Chondrocyte (in vitro differentiated cells): ENCODE measurements at regions not wholly inside any gene's neighbourhood (a gene's known extent, or its start where the extent isn't known, plus 50 kb on each side); places are given as distances from the start of the nearest gene placed in this dataset.

Experiments
- DNase-seq: peaks from one replicate; pipeline ENCODE4 v3.0.0; 2021; ENCODE audit warnings: mixed read lengths, low spot score
- H3K27ac Mint-ChIP-seq: one replicate; pipeline ENCODE4 v1.8.0; 2021; ENCODE audit warnings: mild to moderate bottlenecking, moderate library complexity, mixed read lengths; ENCODE audit not compliant: unreplicated experiment
- H3K27me3 Mint-ChIP-seq: 2 replicates; pipeline ENCODE4 v1.8.0; 2021; ENCODE audit warnings: low read depth, mixed read lengths
- H3K36me3 Mint-ChIP-seq: 2 replicates; pipeline ENCODE4 v1.8.0; 2021; ENCODE audit warnings: low read depth, mixed read lengths
- H3K4me1 Mint-ChIP-seq: 2 replicates; pipeline ENCODE4 v1.8.0; 2021; ENCODE audit warnings: low read depth, mild to moderate bottlenecking, mixed read lengths
- H3K4me3 Mint-ChIP-seq: one replicate; pipeline ENCODE4 v1.8.0; 2021; ENCODE audit warnings: mild to moderate bottlenecking, moderate library complexity, mixed read lengths; ENCODE audit not compliant: unreplicated experiment
- H3K9me3 Mint-ChIP-seq: 2 replicates; pipeline ENCODE4 v1.8.0; 2021; ENCODE audit warnings: low read depth, mixed read lengths
- TF ChIP-seq, protein P1 (sequence below): fragments of 200-600 bp; sonication (generic); IDR thresholded peaks from 2 replicates; pipeline ENCODE4 v1.5.0; 2021; ENCODE audit warnings: antibody characterized with exemption, mild to moderate bottlenecking, moderate library complexity

- Mint-ChIP-seq H3K4me1 (no peaks in the 10 kb centered on the region), H3K27ac (no peak overlapping the region)
- no peak for DNase-seq
These were observed 783.3 kb upstream of the API5 start for GRCh38 chr11:42528471-42528870.

GRCh38 chr11:42528911-42529310 is 782.9 kb upstream of the API5 start:
- DNase-seq = no peak
- H3K4me3 Mint-ChIP-seq = no peak overlapping the region

More at GRCh38 chr11:42528471-42528870, 783.3 kb upstream of the API5 start:
- Mint-ChIP-seq H3K36me3 (no peaks in the 10 kb centered on the region), H3K4me3 (no peak overlapping the region), H3K27me3 (peaks cover 8% of the 10 kb centered on the region), H3K9me3 (no peaks in the 10 kb centered on the region)
- TF ChIP-seq, protein P1, sequence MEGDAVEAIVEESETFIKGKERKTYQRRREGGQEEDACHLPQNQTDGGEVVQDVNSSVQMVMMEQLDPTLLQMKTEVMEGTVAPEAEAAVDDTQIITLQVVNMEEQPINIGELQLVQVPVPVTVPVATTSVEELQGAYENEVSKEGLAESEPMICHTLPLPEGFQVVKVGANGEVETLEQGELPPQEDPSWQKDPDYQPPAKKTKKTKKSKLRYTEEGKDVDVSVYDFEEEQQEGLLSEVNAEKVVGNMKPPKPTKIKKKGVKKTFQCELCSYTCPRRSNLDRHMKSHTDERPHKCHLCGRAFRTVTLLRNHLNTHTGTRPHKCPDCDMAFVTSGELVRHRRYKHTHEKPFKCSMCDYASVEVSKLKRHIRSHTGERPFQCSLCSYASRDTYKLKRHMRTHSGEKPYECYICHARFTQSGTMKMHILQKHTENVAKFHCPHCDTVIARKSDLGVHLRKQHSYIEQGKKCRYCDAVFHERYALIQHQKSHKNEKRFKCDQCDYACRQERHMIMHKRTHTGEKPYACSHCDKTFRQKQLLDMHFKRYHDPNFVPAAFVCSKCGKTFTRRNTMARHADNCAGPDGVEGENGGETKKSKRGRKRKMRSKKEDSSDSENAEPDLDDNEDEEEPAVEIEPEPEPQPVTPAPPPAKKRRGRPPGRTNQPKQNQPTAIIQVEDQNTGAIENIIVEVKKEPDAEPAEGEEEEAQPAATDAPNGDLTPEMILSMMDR = no peak

GRCh38 chr11:42536611-42537360 is 775.0 kb upstream of the API5 start:
- DNase-seq = no peak
- H3K36me3 Mint-ChIP-seq = no peaks in the 10 kb centered on the region
- TF ChIP-seq, protein P1 = no peak
- peaks cover 7% of the 10 kb centered on the region for H3K9me3 Mint-ChIP-seq
- H3K27me3 Mint-ChIP-seq = no peaks in the 10 kb centered on the region
- no peak overlapping the region for H3K4me3 Mint-ChIP-seq
- no peaks in the 10 kb centered on the region for H3K4me1 Mint-ChIP-seq
- H3K27ac Mint-ChIP-seq = no peak overlapping the region

More at GRCh38 chr11:42528911-42529310, 782.9 kb upstream of the API5 start:
- no peaks in the 10 kb centered on the region for H3K36me3 Mint-ChIP-seq
- H3K9me3 Mint-ChIP-seq = no peaks in the 10 kb centered on the region
- H3K27ac Mint-ChIP-seq = no peak overlapping the region
- no peaks in the 10 kb centered on the region for H3K4me1 Mint-ChIP-seq
- peaks cover 8% of the 10 kb centered on the region for H3K27me3 Mint-ChIP-seq
- TF ChIP-seq, protein P1 = no peak

DNA sequence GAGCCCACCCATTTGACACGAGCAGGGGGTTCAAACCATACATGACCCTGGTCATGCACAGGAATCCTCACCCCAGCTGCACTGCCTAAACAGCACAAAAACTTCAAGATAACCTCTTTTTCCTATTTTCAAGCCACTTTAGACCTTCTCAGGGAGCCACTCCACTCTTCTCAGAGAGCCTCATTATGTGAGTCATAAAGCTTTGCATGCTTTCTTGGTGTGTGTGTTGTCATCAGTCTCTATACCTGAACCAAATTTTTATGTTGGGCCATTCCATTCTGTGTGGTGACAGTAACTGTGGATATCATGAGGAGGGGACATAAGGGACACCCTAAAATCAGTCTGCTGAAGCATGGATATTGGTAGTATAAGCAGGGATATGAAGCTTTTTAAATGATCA is 769.5 kb upstream of the API5 start:
- no peak overlapping the region for H3K27ac Mint-ChIP-seq
- no peaks in the 10 kb centered on the region for H3K36me3 Mint-ChIP-seq
- no peaks in the 10 kb centered on the region for H3K4me1 Mint-ChIP-seq
- no peak overlapping the region for H3K4me3 Mint-ChIP-seq
- peaks cover 11% of the 10 kb centered on the region for H3K9me3 Mint-ChIP-seq
- TF ChIP-seq, protein P1 = no peak
- H3K27me3 Mint-ChIP-seq = no peaks in the 10 kb centered on the region
- DNase-seq = no peak

DNA sequence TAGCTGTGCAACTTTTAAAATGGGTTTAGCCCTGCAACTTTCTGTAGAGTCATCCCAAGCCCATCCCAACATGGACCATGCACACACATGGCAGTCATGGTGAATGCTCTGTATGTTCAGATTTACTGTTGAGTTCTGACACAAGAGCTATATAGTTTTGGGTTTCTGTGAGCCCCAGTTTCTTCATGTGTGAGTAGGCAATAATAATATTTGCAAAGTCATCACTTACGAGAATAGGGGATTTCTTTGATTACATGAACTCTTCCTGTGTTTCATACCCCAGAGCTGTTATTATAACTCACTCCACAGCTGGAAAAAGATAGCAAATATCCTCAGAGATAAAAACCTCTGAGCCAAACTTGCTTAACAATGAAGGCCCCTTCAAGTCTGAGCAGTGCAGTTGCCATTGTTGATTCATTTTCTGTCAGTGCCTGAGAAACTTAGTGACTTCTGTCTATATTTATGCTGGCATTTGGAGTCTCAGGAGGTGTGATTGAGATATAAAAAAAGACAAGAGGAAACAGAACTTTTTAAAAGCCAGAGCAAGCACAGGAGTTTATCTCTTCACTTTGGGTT is 767.9 kb upstream of the API5 start:
- TF ChIP-seq, protein P1 = no peak
- H3K36me3 Mint-ChIP-seq = no peaks in the 10 kb centered on the region

More for the DNA sequence above, 767.9 kb upstream of the API5 start:
- Mint-ChIP-seq H3K27me3 (no peaks in the 10 kb centered on the region), H3K4me1 (no peaks in the 10 kb centered on the region), H3K9me3 (peaks cover 11% of the 10 kb centered on the region), H3K4me3 (no peak overlapping the region), H3K27ac (no peak overlapping the region)
- DNase-seq = no peak
